ENCODE measurements at regions not wholly inside any gene's neighbourhood (a gene's known extent, or its start where the extent isn't known, plus 50 kb on each side); places are given as distances from the start of the nearest gene placed in this dataset.

GRCh38 chr17:72393553-72393952, 272.7 kb downstream of the SOX9 start:
- no peak for DNase-seq

DNA sequence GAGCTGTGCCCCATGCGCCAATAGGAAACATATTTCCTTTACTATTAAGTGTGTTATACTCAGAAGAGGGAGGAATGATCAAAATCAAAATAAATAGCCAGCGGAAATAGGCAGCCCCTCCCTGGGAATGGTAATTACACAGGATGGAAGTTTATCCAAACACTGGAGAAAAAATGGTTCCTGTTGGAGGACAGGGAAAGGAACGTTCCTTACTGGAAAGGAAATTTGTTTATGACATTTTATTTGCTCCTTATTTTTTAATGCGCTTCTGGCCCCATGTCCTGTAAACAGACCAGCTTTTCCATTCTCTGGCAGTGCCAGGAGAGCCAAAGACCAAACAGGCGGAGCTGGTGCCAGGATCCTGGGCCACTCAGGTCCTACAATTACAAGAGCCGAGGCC, 273.7 kb downstream of the SOX9 start:
- no peak for DNase-seq

- no peak for DNase-seq
These were observed 275.3 kb downstream of the SOX9 start for GRCh38 chr17:72396121-72396520.

DNA sequence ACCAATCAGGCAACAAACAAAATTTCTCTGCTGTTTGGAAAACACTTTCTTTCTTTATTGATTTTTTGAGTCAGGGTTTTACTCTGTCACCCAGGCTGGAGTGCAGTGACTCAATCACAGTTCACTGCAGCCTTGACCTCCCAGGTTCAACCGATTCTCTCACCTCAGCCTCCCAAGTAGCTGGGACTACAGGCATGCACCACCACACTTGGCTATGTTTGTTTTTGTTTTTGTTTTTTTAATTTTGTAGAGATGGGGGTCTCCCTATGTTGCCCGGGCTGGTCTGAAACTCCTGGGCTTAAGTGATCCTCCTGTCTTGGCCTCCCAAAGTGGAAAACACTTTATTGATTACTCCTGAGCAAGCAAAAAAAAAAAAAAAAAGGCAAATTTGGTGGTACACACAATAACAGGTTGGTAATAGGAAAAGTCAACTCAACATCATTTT, 276.4 kb downstream of the SOX9 start:
- no peak for DNase-seq

DNA sequence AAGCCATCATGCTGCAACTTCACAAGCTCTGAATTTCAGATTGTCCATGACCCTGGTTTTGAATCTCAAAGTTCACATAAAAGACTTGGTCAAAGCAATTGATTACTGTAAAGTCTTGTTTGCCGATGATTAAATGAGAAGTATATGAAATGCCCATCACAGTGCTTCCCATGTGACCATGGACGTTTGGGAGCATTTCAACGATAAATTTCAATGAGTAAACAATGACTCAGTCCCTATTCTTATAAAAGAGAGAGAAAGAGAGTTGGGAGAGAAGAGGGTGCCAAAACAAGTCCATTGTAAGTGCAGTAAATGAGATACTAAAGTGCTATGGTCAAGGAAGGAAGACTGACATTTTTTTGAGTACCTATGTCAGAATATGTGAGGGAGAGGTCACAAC, 276.9 kb downstream of the SOX9 start:
- no peak for DNase-seq

DNA sequence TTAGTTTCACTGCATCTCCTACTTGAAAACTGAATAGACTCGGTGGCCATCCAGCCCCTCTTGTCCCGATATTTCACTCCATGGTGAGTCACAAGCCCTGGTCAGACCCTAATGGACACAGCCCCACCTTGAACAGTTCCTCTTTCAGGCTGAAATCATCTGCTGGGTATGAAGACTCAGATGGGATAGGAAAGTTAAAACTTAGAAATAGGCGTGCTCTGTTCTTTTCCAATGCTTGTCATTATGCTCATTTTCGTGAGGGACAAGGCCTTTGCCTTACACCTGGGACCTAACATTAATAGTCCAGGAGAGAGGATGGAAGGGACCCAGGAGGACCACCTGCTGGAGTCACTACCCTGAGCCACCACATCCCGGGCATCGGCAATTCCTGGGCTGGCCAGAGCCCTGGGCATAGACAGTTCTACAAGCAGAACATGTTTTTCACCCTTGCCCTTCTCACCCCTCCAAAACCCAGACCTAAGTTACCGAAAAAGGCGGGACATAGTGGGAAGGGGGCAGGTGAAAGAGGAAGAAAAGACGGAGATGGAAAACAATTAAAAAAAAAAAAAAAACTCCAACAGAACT, 278.3 kb downstream of the SOX9 start:
- no peak for DNase-seq

DNA sequence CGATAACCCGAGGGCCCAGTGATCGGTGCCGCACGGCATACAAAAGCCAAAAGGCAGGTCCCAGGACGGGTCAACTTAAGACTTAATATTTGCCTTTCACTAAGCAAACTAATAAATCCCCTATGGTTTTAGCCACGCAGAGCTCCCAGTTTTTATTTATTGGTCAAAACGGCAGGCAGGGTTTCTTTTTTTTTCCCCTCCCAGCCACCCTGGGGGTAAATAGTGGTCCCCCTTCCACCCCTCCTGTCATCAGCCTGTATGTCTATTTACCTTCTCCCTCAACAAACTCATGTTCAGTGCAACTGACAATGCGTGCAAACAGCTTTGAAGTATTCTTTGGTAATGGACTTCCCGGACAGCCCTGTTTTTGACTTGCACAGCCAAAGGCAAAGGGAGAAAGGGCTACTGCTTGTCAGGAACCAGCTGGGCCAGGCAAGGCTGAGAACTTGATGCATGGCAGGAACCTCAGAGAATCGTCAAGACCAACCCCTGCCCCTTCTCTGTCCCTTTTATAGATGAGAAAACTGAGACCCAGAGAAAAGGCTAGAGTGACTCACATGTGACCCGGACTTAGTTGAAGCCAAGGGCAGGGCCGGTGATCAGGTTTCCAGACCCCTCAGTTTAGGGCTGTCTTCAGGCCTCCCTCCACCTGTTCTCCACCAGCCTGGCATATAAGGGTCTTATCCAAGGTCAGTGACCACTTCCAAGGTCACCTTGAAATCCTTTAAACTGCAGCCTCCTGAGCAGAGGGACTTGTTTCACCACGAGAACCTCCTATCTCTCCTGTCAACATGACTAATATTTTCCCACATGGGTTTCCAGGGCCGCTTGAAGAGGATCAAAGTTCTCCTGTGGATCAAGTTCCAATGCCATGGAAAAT, 279.0 kb downstream of the SOX9 start:
- no peak for DNase-seq

DNA sequence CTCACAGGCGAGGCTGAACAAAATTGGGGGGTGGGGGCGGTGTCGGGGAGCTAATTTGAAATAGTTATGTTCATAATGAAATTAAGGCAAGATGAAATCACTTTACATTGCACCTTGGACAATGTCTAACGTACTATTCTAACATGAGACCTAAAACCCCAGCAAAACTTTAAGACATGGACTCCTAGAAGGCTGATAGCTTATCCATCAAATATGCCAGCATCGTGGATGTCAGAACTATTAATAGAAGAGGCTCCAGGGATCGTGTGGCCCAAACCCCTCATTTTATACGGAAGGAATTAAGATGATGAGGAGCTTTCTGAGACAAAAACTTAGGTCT, 279.6 kb downstream of the SOX9 start:
- no peak for DNase-seq

- DNase-seq, result no peak
These were observed 280.0 kb downstream of the SOX9 start for GRCh38 chr17:72400863-72401262.

DNA sequence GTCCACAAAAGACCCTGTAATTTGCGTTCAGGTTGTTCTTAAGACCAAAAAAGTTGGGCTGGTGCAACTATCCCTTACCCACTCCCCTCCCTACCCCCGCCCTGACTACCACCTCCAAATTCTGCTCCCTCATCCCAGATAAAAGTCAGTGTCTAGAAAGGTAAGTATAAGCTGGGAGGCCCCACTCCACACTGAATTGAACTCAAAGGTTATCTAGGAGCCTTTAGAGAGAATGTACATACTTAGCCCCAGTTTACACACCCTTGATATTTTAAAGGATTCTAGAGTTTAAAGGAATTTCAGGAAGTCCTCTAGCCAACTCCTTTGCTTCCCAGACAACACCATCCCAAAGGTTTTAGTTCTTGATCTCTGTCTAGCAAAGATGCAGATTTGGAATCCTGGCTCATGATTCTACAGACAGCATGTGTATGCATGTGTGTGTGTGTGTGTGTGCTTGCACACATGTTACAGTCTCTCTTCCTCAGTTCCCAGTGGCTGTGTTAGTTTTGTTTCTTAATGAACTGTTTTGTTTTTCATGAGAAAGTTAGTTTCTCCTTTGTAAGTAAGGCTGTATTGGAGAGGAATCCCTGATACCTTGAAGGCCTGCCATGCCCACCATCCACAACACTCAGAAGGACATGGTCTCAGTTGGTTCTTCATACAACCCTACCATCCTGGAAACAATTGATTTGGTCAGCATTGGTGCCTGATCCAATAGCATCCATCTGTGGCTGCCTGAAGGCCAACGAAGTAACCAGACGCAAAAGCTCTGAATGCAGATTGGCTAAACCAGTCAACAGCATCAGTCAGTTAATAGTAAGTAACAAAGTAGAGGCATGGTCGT, 281.3 kb downstream of the SOX9 start:
- DNase-seq, result no peak

- DNase-seq, result no peak
These were observed 281.9 kb downstream of the SOX9 start for GRCh38 chr17:72402727-72403210.

GRCh38 chr17:72403713-72404209, 282.9 kb downstream of the SOX9 start:
- no peak for DNase-seq

DNA sequence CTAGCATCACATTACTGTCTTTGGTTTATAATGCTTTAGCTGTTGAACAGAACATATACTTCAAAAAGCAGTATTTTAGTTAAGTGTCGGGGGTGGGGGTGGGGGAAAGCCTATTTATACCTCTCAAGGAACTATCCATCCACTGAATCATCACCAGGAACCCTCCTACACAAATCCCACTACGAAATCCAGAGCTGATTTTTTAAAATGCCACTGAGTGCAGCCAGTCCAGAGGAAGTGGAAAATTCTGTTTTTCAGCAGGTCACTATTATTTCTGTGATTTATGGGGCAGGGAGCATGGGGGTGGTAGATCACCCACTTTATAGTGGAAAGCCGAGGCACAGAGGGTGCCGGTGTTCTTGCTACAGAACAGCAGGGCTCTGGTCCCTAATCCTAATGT, 284.1 kb downstream of the SOX9 start:
- no peak for DNase-seq

- DNase-seq, result no peak
These were observed 284.9 kb downstream of the SOX9 start for GRCh38 chr17:72405662-72406230.

DNA sequence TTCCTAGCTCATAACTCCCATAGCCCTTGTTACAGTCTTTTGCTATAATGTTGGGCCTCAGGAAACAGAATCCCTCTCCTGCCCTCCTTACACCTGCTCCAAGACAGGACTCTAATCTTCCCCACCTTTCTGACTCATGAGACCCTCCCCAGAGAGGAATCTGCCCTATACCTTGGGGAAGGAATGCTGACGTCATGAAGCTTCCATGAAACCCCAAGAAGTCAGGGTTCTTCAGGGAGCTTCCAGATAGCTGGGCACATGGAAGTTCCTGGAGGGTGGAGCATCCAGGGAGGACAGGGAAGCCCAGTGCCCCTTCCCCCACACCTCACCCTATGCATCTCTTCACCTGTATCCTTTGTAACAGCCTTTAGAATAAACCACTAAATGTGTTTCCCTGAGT, 285.7 kb downstream of the SOX9 start:
- no peak for DNase-seq

GRCh38 chr17:72407336-72407909, 286.6 kb downstream of the SOX9 start:
- DNase-seq, result no peak

DNA sequence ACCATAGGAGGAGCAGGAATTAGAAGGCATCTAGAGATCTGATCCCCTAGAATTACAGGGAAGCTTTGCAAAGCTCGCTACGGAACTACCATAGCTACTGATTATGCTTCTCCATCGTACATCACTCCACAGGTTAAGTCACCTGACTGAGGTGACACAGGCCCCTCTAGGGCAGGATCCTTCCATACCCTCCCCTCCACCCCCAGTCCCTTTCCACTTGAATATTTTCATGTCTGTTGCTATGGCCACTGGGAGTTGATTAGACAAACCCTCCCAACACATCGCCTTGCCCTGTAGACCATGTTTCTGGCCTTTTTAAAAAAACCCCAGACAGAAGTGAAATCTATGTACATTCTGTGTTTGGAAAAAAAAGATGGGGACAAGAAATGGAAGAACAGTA, 287.1 kb downstream of the SOX9 start:
- no peak for DNase-seq

DNA sequence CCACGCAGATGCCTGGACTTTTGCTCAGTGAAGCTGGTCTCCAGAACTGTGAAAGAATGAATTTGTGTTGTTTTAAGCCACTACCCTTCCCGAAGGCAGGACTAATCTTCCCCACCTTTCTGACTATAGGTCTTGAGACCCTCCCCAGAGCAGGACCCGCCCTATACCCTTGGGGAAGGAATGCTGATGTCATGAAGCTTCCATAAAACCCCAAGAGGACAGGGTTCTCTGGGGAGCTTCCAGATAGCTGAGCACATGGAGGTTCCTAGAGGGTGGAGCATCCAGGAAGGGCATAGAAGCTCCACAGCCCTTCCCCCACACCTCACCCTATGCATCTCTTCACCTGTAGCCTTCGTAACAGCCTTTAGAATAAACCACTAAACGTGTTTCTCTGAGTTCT, 287.8 kb downstream of the SOX9 start:
- no peak for DNase-seq

GRCh38 chr17:72409405-72410002, 288.7 kb downstream of the SOX9 start:
- no peak for DNase-seq

DNA sequence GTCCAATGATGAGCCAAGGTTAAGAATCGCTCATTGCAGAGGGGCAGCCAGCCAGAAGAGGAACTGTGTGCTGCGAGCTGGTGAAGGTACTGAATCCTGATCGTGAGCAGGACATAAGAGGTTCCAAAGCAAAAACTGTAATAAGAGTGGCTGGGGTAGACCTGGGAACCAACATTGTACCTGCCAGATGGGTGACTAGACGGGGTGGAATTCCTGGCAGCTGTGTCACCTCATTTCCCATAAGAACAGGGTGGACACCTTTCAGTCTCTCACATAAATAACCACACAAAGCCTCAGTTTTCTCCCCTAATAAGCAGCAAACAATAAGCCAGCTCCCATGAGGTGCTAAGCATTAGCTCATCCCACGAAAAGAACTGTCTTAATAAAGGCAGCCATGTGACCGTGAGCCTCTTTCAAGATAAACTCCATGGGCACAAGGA, 290.3 kb downstream of the SOX9 start:
- no peak for DNase-seq

GRCh38 chr17:72412650-72413076, 291.8 kb downstream of the SOX9 start:
- no peak for DNase-seq
